ENCODE measurements at regions not wholly inside any gene's neighbourhood (a gene's known extent, or its start where the extent isn't known, plus 50 kb on each side); places are given as distances from the start of the nearest gene placed in this dataset.

GRCh38 chr4:156607478-156607857 lies 364.1 kb downstream of the PDGFC start:
- H3K4me1 Mint-ChIP-seq (ENCODE audit: low read depth): no peaks in the 10 kb centered on the region
- H3K4me3 Mint-ChIP-seq: no peak overlapping the region
- no peaks in the 10 kb centered on the region for H3K27me3 Mint-ChIP-seq (ENCODE audit: low read depth)
- no peak for DNase-seq
- H3K27ac Mint-ChIP-seq: no peak overlapping the region
- CTCF ChIA-PET: no interaction called here
- H3K9me3 Mint-ChIP-seq: peaks cover 1% of the 10 kb centered on the region
- no peaks in the 10 kb centered on the region for H3K36me3 Mint-ChIP-seq (ENCODE audit: low read depth)
- intact Hi-C loops (cut with micrococcal nuclease): no loop called here

GRCh38 chr4:156606554-156607477 lies 364.8 kb downstream of the PDGFC start:
- H3K27ac Mint-ChIP-seq: no peak overlapping the region
- CTCF ChIA-PET: no interaction called here

GRCh38 chr4:156598138-156598681 lies 373.4 kb downstream of the PDGFC start:
- DNase-seq: no peak
- no peaks in the 10 kb centered on the region for H3K27me3 Mint-ChIP-seq (ENCODE audit: low read depth)
- CTCF ChIA-PET: no interaction called here
- H3K4me3 Mint-ChIP-seq: no peak overlapping the region
- no peaks in the 10 kb centered on the region for H3K4me1 Mint-ChIP-seq (ENCODE audit: low read depth)
- no peaks in the 10 kb centered on the region for H3K36me3 Mint-ChIP-seq (ENCODE audit: low read depth)
- intact Hi-C loops (cut with micrococcal nuclease): no loop called here
- H3K27ac Mint-ChIP-seq: no peak overlapping the region
- no peaks in the 10 kb centered on the region for H3K9me3 Mint-ChIP-seq

More at GRCh38 chr4:156606554-156607477, 364.8 kb downstream of the PDGFC start:
- DNase-seq: no peak
- peaks cover 1% of the 10 kb centered on the region for H3K9me3 Mint-ChIP-seq
- H3K4me1 Mint-ChIP-seq (ENCODE audit: low read depth): no peaks in the 10 kb centered on the region
- no peak overlapping the region for H3K4me3 Mint-ChIP-seq
- intact Hi-C loops (cut with micrococcal nuclease): no loop called here
- H3K36me3 Mint-ChIP-seq (ENCODE audit: low read depth): no peaks in the 10 kb centered on the region
- H3K27me3 Mint-ChIP-seq (ENCODE audit: low read depth): no peaks in the 10 kb centered on the region

DNA sequence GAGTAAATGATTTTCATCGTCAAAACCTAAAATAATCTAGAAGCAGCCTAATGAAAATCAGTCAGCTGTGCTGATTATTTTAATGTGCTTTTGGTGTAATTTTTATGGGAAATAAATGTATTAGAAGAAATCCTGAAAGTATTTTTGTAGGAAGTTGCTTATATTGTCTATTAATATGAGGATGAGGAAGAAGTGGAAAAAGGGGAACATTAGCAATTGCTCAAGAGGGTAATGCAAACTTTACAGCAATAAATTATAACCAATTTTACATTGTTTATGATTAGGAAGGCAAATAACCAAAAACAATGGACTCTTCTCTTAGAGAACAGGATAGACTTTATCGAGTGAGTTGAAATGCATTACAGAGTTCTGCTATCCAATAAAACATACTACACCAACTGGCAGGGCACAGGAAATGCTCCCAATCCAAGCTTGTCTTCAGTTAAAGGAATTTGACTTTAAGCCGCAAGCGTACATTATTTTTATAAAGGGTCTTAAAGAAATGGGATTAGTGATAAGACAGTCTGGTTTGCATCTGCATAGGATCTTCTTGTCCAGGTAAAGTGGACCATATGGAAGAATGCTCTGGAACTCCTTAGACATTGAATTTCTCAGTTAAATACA lies 374.8 kb downstream of the PDGFC start:
- Mint-ChIP-seq H3K4me1 (ENCODE audit: low read depth) (no peaks in the 10 kb centered on the region), H3K9me3 (no peaks in the 10 kb centered on the region), H3K27me3 (ENCODE audit: low read depth) (no peaks in the 10 kb centered on the region), H3K4me3 (no peak overlapping the region), H3K36me3 (ENCODE audit: low read depth) (no peaks in the 10 kb centered on the region), H3K27ac (no peak overlapping the region)
- intact Hi-C loops (cut with micrococcal nuclease): no loop called here
- CTCF ChIA-PET: no interaction called here
- DNase-seq: no peak

DNA sequence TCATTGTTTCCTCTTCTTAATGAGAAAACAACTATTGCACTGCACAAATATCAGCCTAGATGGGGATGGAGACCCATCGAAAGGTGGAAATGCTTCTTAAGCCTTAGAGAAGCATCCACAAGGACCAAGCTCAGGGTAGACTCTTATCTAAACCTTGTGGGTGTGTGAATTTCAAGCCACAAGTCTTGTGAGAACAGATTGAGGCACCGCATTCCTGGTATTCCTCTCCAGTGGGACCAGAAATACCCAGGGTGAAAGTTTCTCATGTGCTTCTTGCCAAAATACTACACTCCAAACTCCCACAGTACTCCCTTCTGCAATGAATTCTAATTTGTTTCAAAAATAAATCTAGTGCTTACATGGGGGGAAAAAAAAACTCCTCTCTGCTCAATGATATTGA lies 375.6 kb downstream of the PDGFC start:
- no peak overlapping the region for H3K4me3 Mint-ChIP-seq
- no peaks in the 10 kb centered on the region for H3K36me3 Mint-ChIP-seq (ENCODE audit: low read depth)
- no peak for DNase-seq
- H3K27me3 Mint-ChIP-seq (ENCODE audit: low read depth): no peaks in the 10 kb centered on the region
- no peaks in the 10 kb centered on the region for H3K9me3 Mint-ChIP-seq
- H3K27ac Mint-ChIP-seq: no peak overlapping the region
- H3K4me1 Mint-ChIP-seq (ENCODE audit: low read depth): no peaks in the 10 kb centered on the region
- CTCF ChIA-PET: no interaction called here
- intact Hi-C loops (cut with micrococcal nuclease): no loop called here

DNA sequence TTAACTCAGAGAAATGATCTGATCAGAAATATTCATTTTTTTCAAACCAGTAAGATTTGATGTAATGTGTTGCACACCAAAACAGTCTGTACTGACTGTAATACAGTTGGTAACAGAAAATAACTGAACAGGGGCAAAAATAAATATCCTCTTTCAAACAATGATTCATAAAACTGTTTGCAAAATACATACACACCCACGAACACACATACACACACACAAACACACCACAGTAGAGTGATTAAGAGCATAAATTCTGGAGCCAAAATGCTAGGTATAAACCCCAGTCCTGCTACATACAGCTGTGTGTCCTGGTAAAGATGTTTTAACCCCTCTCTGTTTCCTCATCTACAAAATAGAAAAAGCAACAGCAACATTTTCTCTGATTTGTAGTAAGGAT lies 376.6 kb downstream of the PDGFC start:
- Mint-ChIP-seq H3K4me1 (ENCODE audit: low read depth) (no peaks in the 10 kb centered on the region), H3K27ac (no peak overlapping the region), H3K9me3 (no peaks in the 10 kb centered on the region), H3K4me3 (no peak overlapping the region), H3K36me3 (ENCODE audit: low read depth) (no peaks in the 10 kb centered on the region), H3K27me3 (ENCODE audit: low read depth) (no peaks in the 10 kb centered on the region)
- no peak for DNase-seq
- intact Hi-C loops (cut with micrococcal nuclease): no loop called here
- CTCF ChIA-PET: no interaction called here

GRCh38 chr4:156594624-156595023 lies 377.0 kb downstream of the PDGFC start:
- Mint-ChIP-seq H3K27me3 (ENCODE audit: low read depth) (no peaks in the 10 kb centered on the region), H3K36me3 (ENCODE audit: low read depth) (no peaks in the 10 kb centered on the region), H3K27ac (no peak overlapping the region), H3K4me3 (no peak overlapping the region), H3K4me1 (ENCODE audit: low read depth) (no peaks in the 10 kb centered on the region), H3K9me3 (no peaks in the 10 kb centered on the region)
- intact Hi-C loops (cut with micrococcal nuclease): no loop called here
- CTCF ChIA-PET: no interaction called here
- no peak for DNase-seq

DNA sequence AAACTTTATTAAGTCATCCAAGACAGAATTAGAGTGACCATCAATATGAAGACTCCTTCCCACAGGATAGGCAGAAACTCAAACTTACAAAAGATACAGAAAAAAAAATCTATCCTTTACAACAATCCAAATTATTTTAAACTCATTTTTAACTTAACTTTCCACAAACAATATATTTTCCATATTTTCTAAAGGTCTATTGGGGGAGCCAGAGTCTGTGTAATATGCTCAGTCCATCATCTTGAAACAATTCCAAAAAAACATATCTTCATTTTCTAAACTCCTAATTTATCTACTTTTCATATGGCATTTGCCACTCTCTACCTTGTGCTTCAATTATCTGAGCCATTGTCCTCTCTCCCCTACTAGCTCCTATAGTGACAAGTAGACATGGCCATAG lies 378.1 kb downstream of the PDGFC start:
- intact Hi-C loops (cut with micrococcal nuclease): no loop called here
- no peak overlapping the region for H3K27ac Mint-ChIP-seq
- no peaks in the 10 kb centered on the region for H3K4me1 Mint-ChIP-seq (ENCODE audit: low read depth)
- no peak overlapping the region for H3K4me3 Mint-ChIP-seq
- no peak for DNase-seq
- no peaks in the 10 kb centered on the region for H3K27me3 Mint-ChIP-seq (ENCODE audit: low read depth)
- no peaks in the 10 kb centered on the region for H3K36me3 Mint-ChIP-seq (ENCODE audit: low read depth)
- CTCF ChIA-PET: no interaction called here
- H3K9me3 Mint-ChIP-seq: no peaks in the 10 kb centered on the region

- H3K27me3 Mint-ChIP-seq (ENCODE audit: low read depth): no peaks in the 10 kb centered on the region
- H3K4me3 Mint-ChIP-seq: no peak overlapping the region
- intact Hi-C loops (cut with micrococcal nuclease): no loop called here
- H3K36me3 Mint-ChIP-seq (ENCODE audit: low read depth): no peaks in the 10 kb centered on the region
- no peak for DNase-seq
- H3K4me1 Mint-ChIP-seq (ENCODE audit: low read depth): no peaks in the 10 kb centered on the region
- CTCF ChIA-PET: no interaction called here
- H3K9me3 Mint-ChIP-seq: no peaks in the 10 kb centered on the region
- H3K27ac Mint-ChIP-seq: no peak overlapping the region
Measured at GRCh38 chr4:156591679-156592078, 379.9 kb downstream of the PDGFC start.

GRCh38 chr4:156584100-156584499 lies 387.5 kb downstream of the PDGFC start:
- DNase-seq: no peak
- intact Hi-C loops (cut with micrococcal nuclease): no loop called here
- no peaks in the 10 kb centered on the region for H3K9me3 Mint-ChIP-seq
- no peak overlapping the region for H3K4me3 Mint-ChIP-seq
- H3K27me3 Mint-ChIP-seq (ENCODE audit: low read depth): no peaks in the 10 kb centered on the region
- CTCF ChIA-PET: interaction anchor here (0.7 kb wide), 1 partner anchor 11 kb away, joined by 3 read pairs; no protein-coding TSS in a partner anchor
- no peaks in the 10 kb centered on the region for H3K36me3 Mint-ChIP-seq (ENCODE audit: low read depth)
- H3K4me1 Mint-ChIP-seq (ENCODE audit: low read depth): no peaks in the 10 kb centered on the region
- H3K27ac Mint-ChIP-seq: no peak overlapping the region

- Mint-ChIP-seq H3K9me3 (no peaks in the 10 kb centered on the region), H3K4me3 (no peak overlapping the region), H3K27me3 (ENCODE audit: low read depth) (no peaks in the 10 kb centered on the region), H3K27ac (no peak overlapping the region), H3K36me3 (ENCODE audit: low read depth) (no peaks in the 10 kb centered on the region), H3K4me1 (ENCODE audit: low read depth) (no peaks in the 10 kb centered on the region)
- CTCF ChIA-PET: no interaction called here
- no peak for DNase-seq
- intact Hi-C loops (cut with micrococcal nuclease): no loop called here
Measured at GRCh38 chr4:156583265-156583664, 388.3 kb downstream of the PDGFC start.

DNA sequence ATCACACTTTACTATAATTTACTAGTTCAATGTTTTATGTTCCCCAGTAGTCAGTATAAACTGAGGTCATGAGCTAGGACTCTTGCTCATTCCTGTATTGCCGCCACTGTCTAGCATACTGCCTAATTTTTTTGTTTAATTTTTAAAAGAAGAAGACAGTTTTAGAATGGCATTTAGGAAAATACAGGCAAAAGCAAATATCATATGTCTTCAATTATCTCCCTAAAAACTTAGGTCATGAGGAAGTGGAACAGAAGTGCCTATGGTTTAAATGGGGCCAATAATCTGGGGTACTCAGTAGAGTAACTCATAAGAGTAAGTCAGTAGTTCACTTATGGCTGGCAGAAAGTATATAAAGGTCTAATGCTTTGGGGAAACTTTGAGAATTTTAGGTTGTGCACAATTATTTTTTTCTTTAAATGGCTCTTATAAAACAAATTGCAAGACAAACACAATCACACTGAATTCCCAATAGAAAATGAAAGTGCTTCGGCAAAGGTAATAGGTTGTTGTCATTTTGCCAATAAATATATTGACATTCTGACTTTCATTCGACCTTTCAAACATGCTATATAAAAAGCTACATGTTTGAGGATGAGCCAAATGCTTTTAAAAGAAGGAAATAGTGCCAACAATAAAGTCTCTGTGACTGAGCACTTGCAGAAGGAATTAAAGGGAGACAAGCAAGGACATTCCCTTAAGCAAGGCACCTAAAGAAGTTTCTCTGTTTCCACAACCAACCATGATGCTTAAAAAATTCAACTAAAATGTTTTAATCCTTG lies 390.1 kb downstream of the PDGFC start:
- no peaks in the 10 kb centered on the region for H3K9me3 Mint-ChIP-seq
- intact Hi-C loops (cut with micrococcal nuclease): no loop called here
- no peaks in the 10 kb centered on the region for H3K27me3 Mint-ChIP-seq (ENCODE audit: low read depth)
- DNase-seq: no peak
- CTCF ChIA-PET: no interaction called here
- no peaks in the 10 kb centered on the region for H3K36me3 Mint-ChIP-seq (ENCODE audit: low read depth)
- no peak overlapping the region for H3K27ac Mint-ChIP-seq
- H3K4me3 Mint-ChIP-seq: no peak overlapping the region
- H3K4me1 Mint-ChIP-seq (ENCODE audit: low read depth): no peaks in the 10 kb centered on the region
